HG03378 (cell line): ENCODE measurements at regions not wholly inside any gene's neighbourhood (a gene's known extent, or its start where the extent isn't known, plus 50 kb on each side); places are given as distances from the start of the nearest gene placed in this dataset.

Source experiments
- ATAC-seq: cut with Tn5 transposase; IDR thresholded peaks from one replicate; pipeline ENCODE4 v1.9.1; 2021; ENCODE audit warnings: mild to moderate bottlenecking, moderate library complexity; ENCODE audit not compliant: unreplicated experiment

GRCh38 chr6:113511100-113511499, 346.0 kb upstream of the MARCKS start:
- no peak for ATAC-seq

DNA sequence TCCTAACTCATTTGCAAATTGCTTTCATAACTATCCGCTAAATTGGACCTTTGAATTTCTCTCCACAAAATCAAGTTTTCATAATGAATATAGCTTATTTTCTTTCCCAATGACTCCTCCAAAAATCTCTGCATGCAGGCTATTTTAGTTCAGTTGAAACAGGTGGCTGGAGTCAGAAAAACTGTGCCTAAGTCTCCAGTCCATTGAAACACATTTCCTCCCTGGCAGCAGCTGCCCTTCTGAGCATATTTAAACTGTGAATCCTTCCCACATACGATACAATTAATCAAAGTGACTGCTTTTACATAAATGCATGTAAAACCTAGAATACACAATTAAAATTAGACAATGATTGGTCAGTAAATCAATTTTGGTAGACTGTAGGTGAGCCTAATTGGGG, 344.6 kb upstream of the MARCKS start:
- no peak for ATAC-seq

- ATAC-seq = no peak
These were observed 344.1 kb upstream of the MARCKS start for GRCh38 chr6:113513086-113513485.

DNA sequence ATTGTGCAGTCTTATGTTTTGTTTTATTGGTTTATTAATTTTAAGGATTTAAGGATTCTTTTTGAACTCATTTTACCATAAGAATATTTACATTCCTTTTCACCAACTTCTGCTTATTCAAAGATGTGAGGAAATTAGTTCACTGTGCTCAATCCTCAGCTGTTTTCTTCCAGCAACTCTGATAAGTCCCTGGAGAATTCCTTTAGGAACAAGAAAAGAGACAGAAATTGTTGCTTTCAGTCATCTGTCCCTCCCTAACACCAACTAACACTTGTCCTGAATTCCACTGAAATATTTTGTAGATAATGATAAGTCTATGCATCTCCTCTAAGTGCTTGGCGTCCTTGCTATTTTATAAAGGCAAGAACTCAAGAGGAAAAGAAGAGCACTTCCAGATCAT, 334.8 kb upstream of the MARCKS start:
- ATAC-seq = no peak

DNA sequence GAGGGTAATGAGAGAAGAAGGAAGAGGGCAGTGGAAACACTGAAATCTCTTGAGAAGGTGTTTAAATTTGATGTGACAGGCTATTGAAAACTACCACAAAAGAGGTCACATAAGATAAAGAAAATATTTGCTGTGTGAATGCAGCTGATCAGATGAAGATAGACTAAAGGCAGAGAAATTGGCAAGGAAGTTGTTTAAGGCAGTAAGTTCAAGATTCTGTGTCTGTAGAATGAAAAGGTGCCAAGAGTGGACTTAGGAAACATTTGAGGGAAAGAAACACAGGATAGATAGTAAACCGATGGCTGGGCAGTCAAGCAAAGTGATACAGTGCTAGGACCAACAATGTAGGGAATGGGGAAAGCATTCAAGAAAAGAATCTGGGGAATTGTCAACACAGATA, 332.3 kb upstream of the MARCKS start:
- no peak for ATAC-seq

DNA sequence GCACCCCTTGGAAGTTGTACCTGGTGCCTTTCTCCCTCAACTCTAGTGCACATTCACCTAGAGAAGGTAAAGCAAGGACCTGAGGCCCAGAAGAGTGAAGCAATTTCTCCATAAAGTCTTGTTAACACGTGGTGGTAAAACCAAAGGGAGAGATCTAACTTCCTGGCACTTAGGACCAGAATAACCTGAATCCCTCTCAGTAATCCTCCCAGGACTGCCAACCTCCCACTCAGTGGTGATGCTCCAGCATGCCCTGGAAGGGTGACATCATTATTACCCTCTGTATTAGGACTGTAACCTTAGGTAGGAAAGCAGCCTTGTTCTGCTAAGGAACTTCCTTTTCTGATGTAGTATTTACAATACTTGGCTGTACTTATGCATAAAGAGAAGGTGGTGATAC, 330.6 kb upstream of the MARCKS start:
- no peak for ATAC-seq

GRCh38 chr6:113526995-113527394, 330.1 kb upstream of the MARCKS start:
- ATAC-seq = no peak

DNA sequence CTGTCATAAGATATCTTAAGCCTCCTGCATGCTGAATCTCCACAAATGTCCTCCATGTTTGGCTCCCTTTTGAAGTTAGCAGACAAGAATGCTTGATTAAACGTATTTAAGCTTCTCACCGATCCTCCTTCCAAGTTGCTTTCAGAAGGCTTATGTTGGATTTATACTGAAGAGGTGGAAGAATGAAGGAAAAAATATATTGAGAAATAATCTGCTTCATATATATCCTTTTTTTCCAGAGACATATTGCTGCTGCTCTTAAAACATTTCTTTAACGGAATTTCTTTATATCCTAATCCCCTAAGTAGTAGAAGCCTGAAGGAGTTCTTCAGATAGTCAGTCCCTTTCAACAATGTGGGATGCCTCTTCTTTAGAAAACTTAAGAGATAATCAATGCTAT, 329.0 kb upstream of the MARCKS start:
- no peak for ATAC-seq

DNA sequence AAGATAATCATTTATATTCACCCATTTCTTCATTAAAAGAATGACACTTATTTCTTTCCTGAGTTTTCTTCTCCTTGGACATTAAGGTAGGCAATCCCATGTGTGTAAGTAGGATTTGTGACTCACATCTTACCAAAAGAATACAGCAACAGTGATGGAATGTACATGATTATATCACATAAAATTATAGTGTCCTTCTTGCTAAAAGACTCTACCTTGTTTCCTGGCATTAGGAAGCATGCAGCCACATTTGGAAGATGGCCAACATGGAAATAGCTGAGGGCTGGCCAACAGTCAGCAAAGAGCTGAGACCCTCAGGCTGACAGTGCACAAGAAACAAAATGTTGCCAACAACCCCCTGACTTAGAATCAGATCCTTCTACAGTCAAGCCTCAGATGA, 327.9 kb upstream of the MARCKS start:
- no peak for ATAC-seq

DNA sequence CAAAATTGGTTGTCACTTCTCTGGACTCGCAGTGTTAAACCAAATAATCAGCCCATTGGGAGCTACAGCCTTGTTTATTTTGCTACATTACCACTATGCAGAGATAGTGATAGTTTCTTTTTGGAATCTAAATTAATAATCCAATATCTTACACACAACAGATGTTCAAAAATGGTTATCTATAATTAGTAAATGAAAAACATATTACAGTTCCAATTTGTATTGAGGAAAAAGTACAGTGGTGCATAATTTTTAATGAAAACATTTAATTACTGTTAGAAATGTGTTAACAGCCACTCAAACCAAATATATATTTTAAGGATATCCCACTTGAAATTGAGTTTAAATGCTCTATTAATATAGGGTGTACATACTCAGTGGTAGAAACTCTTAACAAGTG, 327.3 kb upstream of the MARCKS start:
- no peak for ATAC-seq

- ATAC-seq = no peak
These were observed 326.4 kb upstream of the MARCKS start for GRCh38 chr6:113530769-113531168.

DNA sequence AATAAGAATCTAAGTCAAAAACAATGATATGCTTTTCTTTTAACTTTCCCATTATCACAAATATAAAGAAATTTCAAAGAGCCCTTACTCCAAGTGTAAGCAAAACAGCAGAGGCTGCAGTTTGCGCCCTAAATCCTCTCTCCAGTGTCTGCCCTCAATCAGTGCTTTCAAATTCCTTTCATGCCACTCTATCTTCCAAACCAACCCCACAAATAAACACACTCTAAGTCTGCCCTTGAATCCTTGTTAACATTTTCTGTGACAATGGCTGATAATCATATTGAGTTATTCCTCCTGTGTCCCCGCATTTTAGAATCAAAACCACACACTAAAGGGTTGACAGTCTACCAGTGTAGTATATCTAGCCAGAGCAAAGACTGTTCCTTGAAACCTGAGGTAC, 317.9 kb upstream of the MARCKS start:
- no peak for ATAC-seq

DNA sequence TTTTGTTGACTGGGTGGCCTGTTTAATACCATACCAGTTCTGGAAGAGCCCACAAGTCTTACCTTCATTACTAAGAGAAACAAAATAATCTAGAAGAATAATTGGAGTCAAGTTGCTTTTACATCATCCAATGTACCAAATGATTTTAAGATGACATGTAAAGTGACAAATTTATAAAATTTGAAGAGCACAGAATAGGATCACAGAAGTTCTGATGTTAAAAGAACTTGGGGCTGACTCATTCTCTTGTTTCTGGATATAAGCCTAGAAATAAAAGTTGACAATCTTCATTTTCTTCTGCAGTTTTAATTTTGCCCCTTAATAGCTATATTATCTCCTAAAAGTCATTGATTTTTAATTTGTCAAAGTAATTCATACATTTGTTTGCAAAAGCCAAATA, 317.5 kb upstream of the MARCKS start:
- no peak for ATAC-seq

- ATAC-seq = no peak
These were observed 316.7 kb upstream of the MARCKS start for GRCh38 chr6:113540466-113540865.

GRCh38 chr6:113551168-113551567, 306.0 kb upstream of the MARCKS start:
- ATAC-seq = no peak

- no peak for ATAC-seq
These were observed 300.4 kb upstream of the MARCKS start for GRCh38 chr6:113556775-113557174.

DNA sequence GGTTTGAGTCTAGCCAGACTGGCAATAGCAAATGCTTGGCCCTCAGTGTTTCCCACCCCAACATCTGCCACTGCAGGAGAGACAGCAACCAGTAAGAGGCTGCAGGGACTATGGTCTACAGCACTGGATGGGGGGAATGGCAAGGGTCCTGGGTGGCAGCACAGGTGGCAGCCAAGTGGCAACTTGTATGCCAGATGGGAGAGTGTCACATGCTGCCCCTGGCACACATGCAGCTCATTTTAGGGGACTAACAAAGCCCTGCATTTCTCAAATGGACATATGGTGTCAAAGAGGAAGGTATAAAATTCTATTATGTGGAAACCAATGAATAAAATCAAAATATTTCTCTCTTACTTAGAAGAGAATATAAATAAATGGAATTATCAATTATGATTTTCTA, 298.7 kb upstream of the MARCKS start:
- ATAC-seq = no peak

- ATAC-seq = no peak
These were observed 298.2 kb upstream of the MARCKS start for GRCh38 chr6:113558966-113559365.

DNA sequence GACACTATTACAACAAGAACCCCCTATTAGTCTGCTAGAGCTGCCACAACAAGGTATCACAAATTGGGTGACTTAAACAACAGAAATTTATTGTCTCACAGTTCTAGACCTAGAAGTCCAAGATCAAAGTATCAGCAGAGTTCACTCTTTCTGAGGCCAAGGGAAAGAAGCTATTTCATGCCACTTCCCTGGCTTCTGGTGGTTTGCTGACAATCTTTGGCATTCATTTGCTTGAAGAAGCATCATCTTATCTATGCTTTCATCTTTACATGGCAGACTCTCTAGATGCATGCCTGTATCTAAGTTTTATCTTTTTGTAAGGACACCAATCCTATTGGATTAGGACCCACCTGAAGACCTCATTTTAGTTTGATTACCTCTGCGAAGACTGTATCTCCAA, 296.8 kb upstream of the MARCKS start:
- ATAC-seq = no peak

DNA sequence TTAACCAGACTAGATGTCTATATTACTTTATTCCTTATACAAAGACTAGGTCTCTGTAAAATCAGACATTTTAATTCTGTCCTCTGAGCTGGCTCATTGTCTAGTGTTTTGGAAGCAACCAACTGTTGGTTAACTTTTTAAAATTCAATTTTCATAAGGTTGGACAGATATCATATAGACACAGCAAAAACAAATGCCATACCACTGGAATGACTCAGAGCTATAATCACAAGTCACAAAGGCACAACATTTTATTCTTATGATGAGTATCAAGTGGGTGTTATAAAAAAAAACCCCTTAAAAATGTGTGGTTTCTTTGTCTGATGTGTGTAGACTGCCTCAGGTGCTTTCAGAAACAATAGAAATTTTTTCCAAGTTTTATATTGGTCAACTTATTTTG, 296.2 kb upstream of the MARCKS start:
- ATAC-seq = no peak

DNA sequence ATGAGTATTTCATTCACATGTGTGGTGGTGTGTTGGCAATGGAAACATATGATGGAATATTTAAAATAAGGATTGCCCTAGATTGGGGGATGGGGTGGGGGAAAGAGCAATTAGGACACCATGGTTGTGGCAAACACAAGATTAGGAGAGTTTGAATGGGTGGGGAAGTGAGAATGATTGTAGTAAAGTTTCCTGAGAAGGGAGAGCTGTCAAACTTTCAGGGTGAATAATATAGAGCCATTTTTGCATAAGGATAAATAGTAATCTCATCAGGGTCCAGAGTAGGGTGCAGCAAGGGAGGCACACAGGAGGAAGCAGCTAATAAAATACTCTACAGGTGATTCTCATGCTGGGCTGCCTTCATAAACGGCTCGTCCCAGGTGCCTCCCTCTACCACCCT, 294.9 kb upstream of the MARCKS start:
- peak; percentile 44 for ATAC-seq

DNA sequence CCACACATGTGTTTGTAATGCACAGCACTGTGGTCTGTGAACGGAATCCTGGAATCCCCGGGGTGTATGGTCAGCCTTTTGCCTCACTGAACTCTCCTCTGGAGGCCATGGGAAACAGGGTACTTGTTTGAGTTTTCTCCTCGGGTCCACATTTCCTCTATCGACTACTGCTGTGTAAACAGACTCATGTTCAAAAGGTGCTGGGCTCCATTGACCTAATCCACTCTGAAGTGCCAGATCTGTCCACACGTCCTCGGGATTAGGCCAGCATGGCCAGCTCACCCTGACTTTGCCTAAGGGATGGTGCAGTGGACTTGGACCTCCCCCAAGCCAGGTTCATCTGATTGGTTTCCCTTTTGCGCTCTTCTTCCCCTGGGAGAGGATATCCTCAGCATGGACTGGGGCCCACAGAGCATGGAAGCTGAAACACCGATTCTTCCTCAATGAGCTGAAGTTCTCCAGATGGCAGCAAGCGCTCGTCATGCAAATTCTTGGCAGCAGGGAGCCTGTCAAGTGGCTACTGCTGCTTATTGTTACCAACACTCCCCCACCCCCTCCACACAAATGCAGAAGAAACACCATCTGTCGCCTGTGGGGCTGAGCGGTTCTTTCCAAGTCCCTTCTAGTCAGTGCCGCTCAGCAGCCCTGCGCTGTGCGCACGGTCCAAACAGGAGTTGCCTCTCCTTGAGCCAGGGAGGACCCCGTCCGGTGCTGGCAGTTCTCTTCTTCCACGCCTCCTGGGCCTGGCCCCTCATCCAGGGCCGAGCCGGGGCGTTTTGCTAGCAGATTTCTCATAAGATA, 292.6 kb upstream of the MARCKS start:
- ATAC-seq = peak; percentile 45

DNA sequence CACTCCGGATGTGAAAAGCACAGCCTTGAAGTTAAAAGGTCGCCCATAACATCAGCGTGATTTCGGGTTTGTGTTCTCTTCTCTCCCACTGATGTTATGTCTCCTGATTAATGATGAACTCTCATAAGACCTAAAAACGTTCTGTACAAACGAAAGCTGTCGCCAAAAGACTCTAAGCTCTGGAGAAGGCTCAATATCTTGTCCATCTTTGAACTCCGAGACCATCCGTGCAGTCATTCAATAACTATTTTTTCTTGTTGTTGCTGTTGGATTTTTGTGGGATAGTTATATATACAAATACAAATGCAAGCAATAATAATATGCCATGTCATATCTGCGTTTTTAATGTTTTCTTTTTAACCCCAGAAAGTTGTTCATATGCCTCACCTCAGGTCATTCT, 291.8 kb upstream of the MARCKS start:
- no peak for ATAC-seq
